Breast epithelium (tissue), 3 donors: ENCODE measurements at regions not wholly inside any gene's neighbourhood (a gene's known extent, or its start where the extent isn't known, plus 50 kb on each side); places are given as distances from the start of the nearest gene placed in this dataset.

ENCODE experiments used
- CTCF ChIP-seq, 3 donors: fragments of 450-650 bp; IDR thresholded peaks; one replicate each; pipeline ENCODE4 v1.5.1; 2016 to 2017; ENCODE audit warnings: antibody characterized with exemption in 3 of 3, mild to moderate bottlenecking in 3 of 3, moderate library complexity in 3 of 3
- POLR2A ChIP-seq: fragments of 450-650 bp; IDR thresholded peaks from one replicate; pipeline ENCODE4 v1.6.1; 2016; ENCODE audit warnings: antibody characterized with exemption, mild to moderate bottlenecking, moderate library complexity

GRCh38 chr10:64537928-64538327, 1016.7 kb downstream of the REEP3 start:
- TF ChIP-seq POLR2A (no peak), CTCF (IDR thresholded peaks at IDR 0.05) (no peak)
